MCF 10A (cell line): ENCODE measurements at regions not wholly inside any gene's neighbourhood (a gene's known extent, or its start where the extent isn't known, plus 50 kb on each side); places are given as distances from the start of the nearest gene placed in this dataset.

Experiments used
- BruUV-seq: library from RNA; stranded (reverse); fragments of 400-500 nt; replicated peaks from 2 replicates; lab custom pipeline; 2021; lab: Mats Ljungman, UMichigan
- CTCF ChIA-PET: fragments of 300-600 bp; sonication (Branson Sonifier 250); formaldehyde crosslinking; extraction: SDS; loops from one replicate; lab custom pipeline; 2021; ENCODE audit warnings: antibody characterized with exemption, inconsistent platforms; lab: Yijun Ruan, JAX
- POLR2A ChIA-PET: fragments of 300-600, 350-650 bp; sonication (Branson Sonifier 250); formaldehyde crosslinking; extraction: SDS; loops from one replicate; lab custom pipeline; 2020; ENCODE audit warnings: antibody characterized with exemption, inconsistent platforms; lab: Yijun Ruan, JAX
- DNase-seq: peaks from one replicate; pipeline ENCODE4 v3.0.0-alpha.2; 2018; ENCODE audit not compliant: unreplicated experiment
- H3K27ac Mint-ChIP-seq: one replicate; pipeline ENCODE4 v1.8.0; 2022; ENCODE audit warnings: mild to moderate bottlenecking, low read depth, mixed read lengths; ENCODE audit not compliant: unreplicated experiment
- H3K27me3 Mint-ChIP-seq: one replicate; pipeline ENCODE4 v1.8.0; 2022; ENCODE audit warnings: mixed read lengths; ENCODE audit not compliant: insufficient read depth, unreplicated experiment
- H3K36me3 Mint-ChIP-seq: one replicate; pipeline ENCODE4 v1.8.0; 2022; ENCODE audit warnings: mild to moderate bottlenecking, moderate library complexity, mixed read lengths; ENCODE audit not compliant: insufficient read depth, unreplicated experiment
- H3K4me1 Mint-ChIP-seq: one replicate; pipeline ENCODE4 v1.8.0; 2022; ENCODE audit warnings: mixed read lengths; ENCODE audit not compliant: insufficient read depth, unreplicated experiment
- H3K4me3 Mint-ChIP-seq: one replicate; pipeline ENCODE4 v1.8.0; 2022; ENCODE audit warnings: mild to moderate bottlenecking, moderate library complexity, mixed read lengths; ENCODE audit not compliant: unreplicated experiment
- H3K9me3 Mint-ChIP-seq: one replicate; pipeline ENCODE4 v1.8.0; 2022; ENCODE audit warnings: mixed read lengths; ENCODE audit not compliant: unreplicated experiment
- CTCF ChIP-seq: fragments of 200-600 bp; IDR thresholded peaks from one replicate; pipeline ENCODE4 v1.8.0; 2022; ENCODE audit warnings: antibody characterized with exemption, mild to moderate bottlenecking; ENCODE audit not compliant: unreplicated experiment
- intact Hi-C: fragments of 100-400 bp; cut with micrococcal nuclease; formaldehyde crosslinking; loops from 2 replicates; pipeline ENCODE4 v1.14.1; 2022

- peak overlapping the region; percentile 28 for H3K4me3 Mint-ChIP-seq
Measured at GRCh38 chr1:39130325-39130724, 74.2 kb upstream of the MACF1 start.

DNA sequence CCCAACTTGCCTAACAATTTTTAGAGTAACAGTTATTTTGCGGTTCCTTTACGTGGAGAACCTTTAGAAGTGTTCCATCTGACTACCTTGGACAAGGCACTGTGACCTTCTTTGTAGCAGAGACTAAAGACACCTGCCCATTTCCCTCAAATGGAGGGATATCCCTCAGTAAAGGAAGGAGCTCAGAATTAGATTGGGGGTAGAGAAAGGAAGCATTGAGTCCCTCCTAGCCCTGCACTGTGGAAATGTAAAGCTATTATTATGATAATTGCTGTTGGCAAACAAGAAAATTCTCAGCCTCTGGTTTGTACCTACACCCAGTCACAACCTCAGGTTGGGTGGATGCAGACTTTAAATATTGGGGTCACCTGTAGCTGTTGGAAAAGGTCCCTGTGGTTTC is 72.6 kb upstream of the MACF1 start:
- Mint-ChIP-seq H3K27ac (no peak overlapping the region), H3K27me3 (no peaks in the 10 kb centered on the region), H3K4me1 (peaks cover 58% of the 10 kb centered on the region), H3K36me3 (peaks cover 11% of the 10 kb centered on the region), H3K9me3 (no peaks in the 10 kb centered on the region), H3K4me3 (no peak overlapping the region)
- no peak for TF ChIP-seq CTCF
- DNase-seq = no peak
- BruUV-seq = no TSS peak
- ChIA-PET CTCF (interaction anchor here (0.6 to 3.7 kb wide), 13 partner anchors 8 to 274 kb away, joined by 3 to 35 read pairs (median 7); no protein-coding TSS in a partner anchor), POLR2A (interaction anchor here (0.8 to 15.4 kb wide), 11 partner anchors 10 to 263 kb away, joined by 3 to 427 read pairs (median 17); no protein-coding TSS in a partner anchor)
- intact Hi-C loops = loop anchor here (1.0 to 2.0 kb wide), 2 partner anchors 27 to 51 kb away; no protein-coding TSS in a partner anchor

More at GRCh38 chr1:39130325-39130724, 74.2 kb upstream of the MACF1 start:
- POLR2A ChIA-PET = interaction anchor here (0.6 to 15.4 kb wide), 10 partner anchors 12 to 444 kb away, joined by 3 to 427 read pairs (median 26); no protein-coding TSS in a partner anchor
- Mint-ChIP-seq H3K9me3 (no peaks in the 10 kb centered on the region), H3K36me3 (peaks cover 24% of the 10 kb centered on the region), H3K4me1 (peaks cover 58% of the 10 kb centered on the region), H3K27me3 (no peaks in the 10 kb centered on the region), H3K27ac (peak overlapping the region; percentile 90)
- BruUV-seq = no TSS peak
- no peak for TF ChIP-seq CTCF
- DNase-seq = peak; percentile 91
- CTCF ChIA-PET = interaction anchor here (0.6 to 4.5 kb wide), 6 partner anchors 35 to 128 kb away, joined by 3 to 35 read pairs (median 16); no protein-coding TSS in a partner anchor
- intact Hi-C loops = no loop called here

DNA sequence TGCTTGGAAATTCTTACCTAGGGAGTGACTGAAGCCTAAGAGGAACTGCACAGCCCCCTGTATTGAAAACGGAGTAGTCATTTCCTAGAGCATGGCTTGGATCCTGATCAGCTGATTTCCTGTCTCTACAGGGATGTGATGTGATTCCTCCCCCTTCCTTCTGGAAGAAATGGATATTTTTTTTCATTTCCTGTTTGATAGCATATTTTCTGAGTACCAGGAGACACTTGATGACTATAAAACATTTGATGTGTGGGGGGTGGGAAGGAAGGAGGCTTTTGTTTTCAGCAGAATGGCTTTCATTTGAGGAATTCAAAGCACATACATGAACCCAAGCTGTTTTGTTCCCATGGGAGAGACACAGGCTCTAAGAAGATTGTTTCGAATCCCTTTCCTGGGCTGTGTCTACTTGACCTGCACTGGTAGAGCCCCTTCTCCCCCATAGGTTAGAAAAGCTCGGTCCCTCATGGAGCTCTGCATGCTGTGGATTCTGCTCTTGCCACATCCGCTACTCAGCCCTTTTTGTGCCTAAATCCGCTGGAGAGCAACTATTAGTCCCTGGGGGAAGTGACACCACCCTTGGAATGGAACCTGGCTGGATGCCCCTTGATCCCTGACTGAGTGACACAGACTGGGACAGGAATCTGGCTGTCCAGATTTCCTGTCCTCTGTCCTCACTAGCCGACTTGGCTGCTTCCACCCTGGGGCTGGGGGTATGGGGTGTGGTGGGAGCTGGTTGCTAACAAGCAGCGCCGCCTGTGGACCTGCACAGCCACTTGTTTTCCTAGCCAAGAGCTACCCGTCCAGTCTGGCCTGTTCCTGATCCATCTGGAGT is 71.8 kb upstream of the MACF1 start:
- peaks cover 8% of the 10 kb centered on the region for H3K36me3 Mint-ChIP-seq
- intact Hi-C loops = loop anchor here (2.0 kb wide), 1 partner anchor 26 kb away; no protein-coding TSS in a partner anchor
- no TSS peak for BruUV-seq
- H3K27ac Mint-ChIP-seq = peak overlapping the region; percentile 85
- H3K27me3 Mint-ChIP-seq = no peaks in the 10 kb centered on the region
- peak overlapping the region; percentile 10 for H3K4me3 Mint-ChIP-seq
- H3K4me1 Mint-ChIP-seq = peaks cover 52% of the 10 kb centered on the region
- no peaks in the 10 kb centered on the region for H3K9me3 Mint-ChIP-seq
- TF ChIP-seq CTCF = peak; percentile 14
- POLR2A ChIA-PET = interaction anchor here (0.6 to 15.4 kb wide), 14 partner anchors 9 to 263 kb away, joined by 3 to 427 read pairs (median 9); no protein-coding TSS in a partner anchor
- CTCF ChIA-PET = interaction anchor here (0.6 to 3.7 kb wide), 19 partner anchors 7 to 273 kb away, joined by 3 to 35 read pairs (median 4); partner anchors contain the start of gene MACF1
- peak; percentile 77 for DNase-seq

- no TSS peak for BruUV-seq
- Mint-ChIP-seq H3K9me3 (no peaks in the 10 kb centered on the region), H3K4me3 (peak overlapping the region; percentile 10), H3K36me3 (peaks cover 8% of the 10 kb centered on the region), H3K27me3 (no peaks in the 10 kb centered on the region), H3K4me1 (peaks cover 51% of the 10 kb centered on the region), H3K27ac (peak overlapping the region; percentile 85)
- DNase-seq = no peak
- no peak for TF ChIP-seq CTCF
- ChIA-PET POLR2A (interaction anchor here (0.6 to 15.4 kb wide), 12 partner anchors 8 to 125 kb away, joined by 3 to 427 read pairs (median 15); no protein-coding TSS in a partner anchor), CTCF (interaction anchor here (0.6 to 3.7 kb wide), 11 partner anchors 8 to 103 kb away, joined by 3 to 35 read pairs (median 4); partner anchors contain the start of gene MACF1)
- intact Hi-C loops = loop anchor here (2.0 kb wide), 1 partner anchor 25 kb away; no protein-coding TSS in a partner anchor
Measured at GRCh38 chr1:39133340-39133684, 71.2 kb upstream of the MACF1 start.
